ENCODE measurements at regions not wholly inside any gene's neighbourhood (a gene's known extent, or its start where the extent isn't known, plus 50 kb on each side); places are given as distances from the start of the nearest gene placed in this dataset.
"Not testable (repeated sequence)": the region's sequence is repeated elsewhere in the genome, so short reads cannot be mapped to it uniquely, and the experiment has no call there.

- no peak for DNase-seq
These were observed 367.0 kb downstream of the FOXL1 start for GRCh38 chr16:86945166-86945900.

GRCh38 chr16:86946396-86946795 is 368.0 kb downstream of the FOXL1 start:
- DNase-seq = no peak

- DNase-seq = no peak
These were observed 368.6 kb downstream of the FOXL1 start for GRCh38 chr16:86946981-86947380.

GRCh38 chr16:86948046-86948445 is 369.1 kb downstream of the C16orf95 start:
- DNase-seq = no peak

- DNase-seq = no peak
These were observed 368.1 kb downstream of the C16orf95 start for GRCh38 chr16:86949116-86949515.

GRCh38 chr16:86949630-86950029 is 367.6 kb downstream of the C16orf95 start:
- no peak for DNase-seq

- no peak for DNase-seq
These were observed 366.0 kb downstream of the C16orf95 start for GRCh38 chr16:86951041-86951822.

GRCh38 chr16:86951831-86952598 is 365.2 kb downstream of the C16orf95 start:
- no peak for DNase-seq

GRCh38 chr16:86952769-86953168 is 364.4 kb downstream of the C16orf95 start:
- no peak for DNase-seq

GRCh38 chr16:86953631-86954391 is 363.4 kb downstream of the C16orf95 start:
- no peak for DNase-seq

GRCh38 chr16:86955136-86955855 is 361.9 kb downstream of the C16orf95 start:
- no peak for DNase-seq

GRCh38 chr16:86956437-86956836 is 360.8 kb downstream of the C16orf95 start:
- DNase-seq = no peak

- not testable (repeated sequence) for DNase-seq
These were observed 359.5 kb downstream of the C16orf95 start for GRCh38 chr16:86957662-86958198.

- DNase-seq = no peak
These were observed 358.8 kb downstream of the C16orf95 start for GRCh38 chr16:86958423-86958822.

- DNase-seq = no peak
These were observed 358.0 kb downstream of the C16orf95 start for GRCh38 chr16:86959091-86959651.

- no peak for DNase-seq
These were observed 357.5 kb downstream of the C16orf95 start for GRCh38 chr16:86959729-86960128.

- DNase-seq = no peak
These were observed 356.9 kb downstream of the C16orf95 start for GRCh38 chr16:86960266-86960665.

- DNase-seq = no peak
These were observed 356.0 kb downstream of the C16orf95 start for GRCh38 chr16:86961171-86961601.

GRCh38 chr16:86962259-86962658 is 354.9 kb downstream of the C16orf95 start:
- no peak for DNase-seq

- no peak for DNase-seq
These were observed 354.3 kb downstream of the C16orf95 start for GRCh38 chr16:86962913-86963312.
